Heart right ventricle (tissue), 16 donors: ENCODE measurements at regions not wholly inside any gene's neighbourhood (a gene's known extent, or its start where the extent isn't known, plus 50 kb on each side); places are given as distances from the start of the nearest gene placed in this dataset.
A peak's percentile ranks its signal among the peaks of the same experiment; 100 is the strongest.

Experiments
- ATAC-seq, 8 donors: fragments of 200-7000 bp; cut with Tn5 transposase; one replicate each; pipeline ENCODE4 v1.9.1; 2020; ENCODE audit warnings: mild to moderate bottlenecking in 8 of 8, moderate library complexity in 8 of 8, moderate number of reproducible peaks in 1 of 8
- DNase-seq, 2 donors: peaks; one replicate each; pipeline ENCODE4 v3.0.0-alpha.2; 2020
- H3K27ac ChIP-seq, 10 donors: fragments of 200-600 bp; sonication (generic) in 2 of 10; one replicate each; pipeline versions ENCODE4 v1.5.0 to v1.8.0; 2020 to 2022; ENCODE audit warnings: mild to moderate bottlenecking in 3 of 10
- H3K27me3 ChIP-seq, 7 donors: fragments of 200-600 bp; one replicate each; pipeline ENCODE4 v1.8.0; 2021 to 2022; ENCODE audit warnings: mild to moderate bottlenecking in 2 of 7
- H3K36me3 ChIP-seq, 9 donors: fragments of 200-600 bp; sonication (generic) in 1 of 9; one replicate each; pipeline versions ENCODE4 v1.5.0 to v1.8.0; 2020 to 2022; ENCODE audit warnings: mild to moderate bottlenecking in 2 of 9
- H3K4me1 ChIP-seq, 9 donors: fragments of 200-600 bp; sonication (generic) in 1 of 9; one replicate each; pipeline versions ENCODE4 v1.5.0 to v1.8.0; 2020 to 2022; ENCODE audit warnings: mild to moderate bottlenecking in 4 of 9
- H3K4me3 ChIP-seq, 10 donors: fragments of 200-600 bp; sonication (generic) in 2 of 10; one replicate each; pipeline versions ENCODE4 v1.5.0 to v1.8.0; 2020 to 2022; ENCODE audit warnings: mild to moderate bottlenecking in 7 of 10, moderate library complexity in 2 of 10
- H3K9me3 ChIP-seq, 11 donors: fragments of 200-600 bp in 10 of 11; sonication (generic) in 2 of 11; one replicate each; pipeline versions ENCODE4 v1.5.0 to v1.8.0; 2013 to 2022; ENCODE audit warnings: mild to moderate bottlenecking in 2 of 11, control low read depth in 1 of 11, moderate library complexity in 1 of 11
- WGBS, 2 donors: extraction: QIAGEN DNeasy Blood & Tissue Kit; methylation state at CpG; one replicate each; pipeline ENCODE4 v1.1.7; 2013; ENCODE audit warnings: inconsistent platforms in 1 of 2; 5-methylcytosine and 5-hydroxymethylcytosine counted together
- intact Hi-C, 10 donors: fragments of 100-400 bp; cut with DNase I; formaldehyde crosslinking; loops; one replicate each; pipeline versions ENCODE4 v1.11.1 to v1.14.2; 2022
- TF ChIP-seq, protein P1 (sequence below), 9 donors: fragments of 200-600 bp; sonication (generic) in 2 of 9; IDR thresholded peaks; one replicate each; pipeline versions ENCODE4 v1.5.0 to v1.8.0; 2021 to 2022; ENCODE audit warnings: antibody characterized with exemption in 9 of 9, mild to moderate bottlenecking in 5 of 9, moderate library complexity in 1 of 9
- donor health status: Arrhythmogenic right ventricular cardiomyopathy.
- donor health status: ischemic (EF 13 %, LVEDD 7.1; RV severe dilation, severe dysfunction).
- donor health status: healthy with polysubstance abuse.
- donor health status: DM: no; HTN: yes; CAD: no.
- donor health status: DM: no; HTN: no; CAD: no.
- donor health status: ischemic (EF 25% LVEDD 6.9; RV normal size, moderate dysfunction).
- donor health status: ischemic (EF 25% LVEDD 5.7; RV mildly dilated, moderate dysfunction).
- donor health status: healthy.
- donor health status: DM: yes; HTN: yes; CAD: no.
- donor health status: Ischemic cardiomyopathy.
- donor health status: ischemic (EF 35%, LVEDD 5.7; RV mildly dilated, moderate dysfunction).
- donor health status: nonischemic (EF 11% LVEDD 7.7; RV severe dilation, severe dysfunction).
- donor health status: DM: yes; HTN: yes; CAD: no.
- donor health status: PGD.
- donor health status: ischemic (EF 29% LVEDD 5.4; RV normal size, mild dysfunction).
- donor health status: nonischemic (EF 23%, LVEDD 6.1; RV moderate dilation, normal function).

DNA sequence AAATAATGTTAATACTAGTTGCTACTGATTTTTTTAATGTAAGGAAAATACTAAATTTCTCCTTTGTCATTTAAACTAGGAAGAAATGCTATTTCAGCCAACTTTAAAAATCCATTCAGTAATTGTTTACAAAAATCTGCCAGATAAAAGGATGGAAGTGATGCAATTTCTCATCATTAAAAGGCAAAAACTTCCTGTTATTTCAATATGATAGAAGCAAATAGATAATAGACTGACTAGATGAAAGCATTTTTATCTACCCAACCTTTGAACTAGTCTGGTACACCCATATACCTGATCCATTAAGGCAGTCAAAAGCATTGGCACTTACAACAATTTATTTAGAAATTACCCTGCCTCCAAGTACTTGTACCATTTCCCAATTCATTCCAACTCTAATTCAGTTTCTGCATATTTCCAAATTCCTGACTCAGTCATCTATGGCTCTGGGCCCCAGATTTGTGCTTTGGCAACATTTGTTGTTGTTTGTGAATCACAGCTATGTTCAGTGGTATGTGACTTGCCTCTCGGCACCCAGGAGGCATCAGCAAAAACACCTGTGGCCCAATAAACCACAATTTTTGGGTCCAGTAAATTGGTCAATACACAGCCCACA is 482.6 kb upstream of the SEMA3A start:
- ATAC-seq (peak in 1 of 8 donors; percentile 25), DNase-seq (no peak)
- Histone ChIP-seq H3K36me3 (no peaks in the 10 kb centered on the region), H3K4me3 (no peak overlapping the region), H3K27ac (no peak overlapping the region), H3K27me3 (no peaks in the 10 kb centered on the region), H3K4me1 (peaks cover 0 to 4% (median 0%) of the 10 kb centered on the region in 9 donors), H3K9me3 (no peaks in the 10 kb centered on the region)
- intact Hi-C loops, result no loop called here
- WGBS, 2 donors, result 79% methylated on average over 1 of the region's 1 CpG
- TF ChIP-seq, protein P1, sequence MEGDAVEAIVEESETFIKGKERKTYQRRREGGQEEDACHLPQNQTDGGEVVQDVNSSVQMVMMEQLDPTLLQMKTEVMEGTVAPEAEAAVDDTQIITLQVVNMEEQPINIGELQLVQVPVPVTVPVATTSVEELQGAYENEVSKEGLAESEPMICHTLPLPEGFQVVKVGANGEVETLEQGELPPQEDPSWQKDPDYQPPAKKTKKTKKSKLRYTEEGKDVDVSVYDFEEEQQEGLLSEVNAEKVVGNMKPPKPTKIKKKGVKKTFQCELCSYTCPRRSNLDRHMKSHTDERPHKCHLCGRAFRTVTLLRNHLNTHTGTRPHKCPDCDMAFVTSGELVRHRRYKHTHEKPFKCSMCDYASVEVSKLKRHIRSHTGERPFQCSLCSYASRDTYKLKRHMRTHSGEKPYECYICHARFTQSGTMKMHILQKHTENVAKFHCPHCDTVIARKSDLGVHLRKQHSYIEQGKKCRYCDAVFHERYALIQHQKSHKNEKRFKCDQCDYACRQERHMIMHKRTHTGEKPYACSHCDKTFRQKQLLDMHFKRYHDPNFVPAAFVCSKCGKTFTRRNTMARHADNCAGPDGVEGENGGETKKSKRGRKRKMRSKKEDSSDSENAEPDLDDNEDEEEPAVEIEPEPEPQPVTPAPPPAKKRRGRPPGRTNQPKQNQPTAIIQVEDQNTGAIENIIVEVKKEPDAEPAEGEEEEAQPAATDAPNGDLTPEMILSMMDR (IDR thresholded peaks at IDR 0.05), result no peak

DNA sequence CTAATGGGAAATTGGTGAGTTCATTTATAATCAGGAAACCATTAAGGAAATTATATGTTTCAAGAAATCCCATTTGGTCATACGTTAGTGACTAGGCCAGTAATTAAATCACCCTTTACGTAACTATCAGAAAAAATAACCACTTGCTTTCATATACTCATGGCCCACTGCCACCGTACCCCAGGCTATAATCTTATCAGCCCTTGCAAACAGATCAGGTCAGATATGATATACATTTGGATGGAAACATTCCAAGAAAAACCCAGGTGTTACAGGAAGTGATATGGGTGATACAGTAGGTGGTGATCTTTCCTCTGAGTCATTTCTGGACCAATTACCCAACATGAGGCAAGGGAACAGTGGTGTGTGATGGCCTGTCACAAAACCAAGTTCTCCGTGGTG is 481.0 kb upstream of the SEMA3A start:
- WGBS, 2 donors, result 78 to 84% methylated on average over 4 of the region's 4 CpGs
- H3K4me1 ChIP-seq, result peaks cover 0 to 9% (median 0%) of the 10 kb centered on the region in 9 donors
- ATAC-seq (no peak), DNase-seq (no peak)
- TF ChIP-seq, protein P1 (IDR thresholded peaks at IDR 0.05), result no peak
- no peaks in the 10 kb centered on the region for H3K36me3 ChIP-seq
- no peak overlapping the region for H3K4me3 ChIP-seq
- H3K27me3 ChIP-seq, result no peaks in the 10 kb centered on the region
- no peak overlapping the region for H3K27ac ChIP-seq
- intact Hi-C loops, result no loop called here
- no peaks in the 10 kb centered on the region for H3K9me3 ChIP-seq

DNA sequence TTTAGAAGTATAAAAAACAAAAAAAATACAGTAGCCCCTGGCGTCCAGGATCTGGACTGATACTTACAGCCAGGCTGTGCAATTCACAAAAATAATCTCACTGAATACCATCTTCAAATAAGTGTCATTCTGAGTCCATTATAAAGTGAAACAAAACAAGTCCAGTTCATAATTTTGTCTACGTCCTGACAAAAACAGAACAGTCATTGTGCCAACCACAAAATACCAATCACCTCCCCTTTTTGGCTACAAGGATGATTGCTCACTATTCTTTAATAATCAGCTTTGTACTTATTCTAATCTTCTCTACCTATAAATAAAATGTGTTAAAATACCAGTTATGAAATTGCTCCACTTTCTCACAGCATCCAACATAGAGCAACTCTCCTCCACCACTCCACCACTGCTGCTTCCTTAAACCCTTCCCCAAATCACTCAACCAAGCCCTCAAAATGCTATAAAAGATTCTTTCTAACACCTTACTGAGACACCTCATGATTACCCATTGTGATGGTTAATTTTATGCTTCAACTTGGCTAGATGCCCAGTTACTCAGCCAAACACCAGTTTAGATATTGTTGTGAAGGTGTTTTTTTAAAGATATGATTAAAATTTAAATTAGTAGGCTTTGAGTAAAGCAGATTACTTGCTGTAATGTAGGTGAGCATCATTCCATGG is 479.8 kb upstream of the SEMA3A start:
- no peaks in the 10 kb centered on the region for H3K9me3 ChIP-seq
- ATAC-seq, result no peak
- no peak overlapping the region for H3K27ac ChIP-seq
- peaks cover 0 to 9% (median 0%) of the 10 kb centered on the region in 9 donors for H3K4me1 ChIP-seq
- intact Hi-C loops, result no loop called here
- H3K36me3 ChIP-seq, result no peaks in the 10 kb centered on the region
- H3K4me3 ChIP-seq, result no peak overlapping the region
- no peak for DNase-seq
- 68 to 78% methylated on average over 2 of the region's 2 CpGs for WGBS, 2 donors
- TF ChIP-seq, protein P1 (IDR thresholded peaks at IDR 0.05), result no peak
- H3K27me3 ChIP-seq, result no peaks in the 10 kb centered on the region

DNA sequence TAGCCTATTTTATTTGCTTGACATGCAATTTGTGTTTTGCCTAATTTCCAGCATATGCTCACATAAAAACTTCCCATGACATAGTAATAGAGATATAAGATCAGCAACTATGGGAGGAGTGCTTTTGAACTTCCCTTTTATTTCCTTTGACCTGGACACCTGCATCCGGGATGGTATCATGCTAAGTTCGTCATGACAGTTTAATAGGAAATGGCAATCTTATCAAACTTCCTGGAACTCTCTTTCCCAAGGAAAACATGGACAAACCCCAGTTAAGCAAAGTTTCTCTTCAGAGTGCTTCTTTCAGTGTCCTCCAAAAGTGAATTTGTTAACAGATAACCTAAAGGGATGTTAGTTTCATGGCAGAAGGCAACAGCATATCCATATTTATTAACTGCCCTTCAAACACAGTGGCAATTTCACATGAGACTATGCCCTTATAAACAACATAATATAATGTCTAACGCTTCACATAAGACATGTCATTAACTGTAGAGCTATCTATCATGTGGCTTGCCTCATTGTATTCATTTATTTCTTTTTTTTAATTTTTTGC is 474.7 kb upstream of the SEMA3A start:
- H3K4me3 ChIP-seq, result no peak overlapping the region
- TF ChIP-seq, protein P1 (IDR thresholded peaks at IDR 0.05), result no peak
- peaks cover 0 to 5% (median 0%) of the 10 kb centered on the region in 9 donors for H3K4me1 ChIP-seq
- ATAC-seq (peak in 4 of 8 donors; percentile 33 to 80 (median 66)), DNase-seq (peak in 1 of 2 donors; percentile 10)
- WGBS, 2 donors, result 48 to 56% methylated on average over 3 of the region's 3 CpGs
- peak overlapping the region in 1 of 10 donors; percentile 39 for H3K27ac ChIP-seq
- intact Hi-C loops, result loop anchor here in 1 of 10 donors (5.0 kb wide), 1 partner anchor 37 kb away; no protein-coding TSS in a partner anchor
- no peaks in the 10 kb centered on the region for H3K27me3 ChIP-seq
- H3K9me3 ChIP-seq, result no peaks in the 10 kb centered on the region
- H3K36me3 ChIP-seq, result no peaks in the 10 kb centered on the region
